C4-2B (cell line): ENCODE measurements at regions not wholly inside any gene's neighbourhood (a gene's known extent, or its start where the extent isn't known, plus 50 kb on each side); places are given as distances from the start of the nearest gene placed in this dataset.

Source experiments
- H3K27ac ChIP-seq: fragments of 450-650 bp; 2 replicates; pipeline ENCODE4 v1.5.1; 2017
- ZFX ChIP-seq: fragments of 450-650 bp; IDR thresholded peaks from 2 replicates; pipeline ENCODE4 v1.6.1; 2017
- TF ChIP-seq, protein P1 (sequence below): fragments of 450-650 bp; conservative IDR thresholded peaks from 2 replicates; pipeline ENCODE4 v1.5.1; 2017; ENCODE audit warnings: mild to moderate bottlenecking

GRCh38 chr9:87270848-87271234, 226.8 kb upstream of the DAPK1 start:
- TF ChIP-seq, protein P1, sequence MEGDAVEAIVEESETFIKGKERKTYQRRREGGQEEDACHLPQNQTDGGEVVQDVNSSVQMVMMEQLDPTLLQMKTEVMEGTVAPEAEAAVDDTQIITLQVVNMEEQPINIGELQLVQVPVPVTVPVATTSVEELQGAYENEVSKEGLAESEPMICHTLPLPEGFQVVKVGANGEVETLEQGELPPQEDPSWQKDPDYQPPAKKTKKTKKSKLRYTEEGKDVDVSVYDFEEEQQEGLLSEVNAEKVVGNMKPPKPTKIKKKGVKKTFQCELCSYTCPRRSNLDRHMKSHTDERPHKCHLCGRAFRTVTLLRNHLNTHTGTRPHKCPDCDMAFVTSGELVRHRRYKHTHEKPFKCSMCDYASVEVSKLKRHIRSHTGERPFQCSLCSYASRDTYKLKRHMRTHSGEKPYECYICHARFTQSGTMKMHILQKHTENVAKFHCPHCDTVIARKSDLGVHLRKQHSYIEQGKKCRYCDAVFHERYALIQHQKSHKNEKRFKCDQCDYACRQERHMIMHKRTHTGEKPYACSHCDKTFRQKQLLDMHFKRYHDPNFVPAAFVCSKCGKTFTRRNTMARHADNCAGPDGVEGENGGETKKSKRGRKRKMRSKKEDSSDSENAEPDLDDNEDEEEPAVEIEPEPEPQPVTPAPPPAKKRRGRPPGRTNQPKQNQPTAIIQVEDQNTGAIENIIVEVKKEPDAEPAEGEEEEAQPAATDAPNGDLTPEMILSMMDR, result no peak
- no peak for TF ChIP-seq ZFX
- H3K27ac ChIP-seq, result no peak overlapping the region

GRCh38 chr9:87271696-87272477, 225.8 kb upstream of the DAPK1 start:
- no peak for TF ChIP-seq ZFX
- TF ChIP-seq, protein P1, result no peak
- no peak overlapping the region for H3K27ac ChIP-seq

- no peak overlapping the region for H3K27ac ChIP-seq
- TF ChIP-seq, protein P1, result no peak
- TF ChIP-seq ZFX, result no peak
Measured at GRCh38 chr9:87275047-87275725, 222.5 kb upstream of the DAPK1 start.

DNA sequence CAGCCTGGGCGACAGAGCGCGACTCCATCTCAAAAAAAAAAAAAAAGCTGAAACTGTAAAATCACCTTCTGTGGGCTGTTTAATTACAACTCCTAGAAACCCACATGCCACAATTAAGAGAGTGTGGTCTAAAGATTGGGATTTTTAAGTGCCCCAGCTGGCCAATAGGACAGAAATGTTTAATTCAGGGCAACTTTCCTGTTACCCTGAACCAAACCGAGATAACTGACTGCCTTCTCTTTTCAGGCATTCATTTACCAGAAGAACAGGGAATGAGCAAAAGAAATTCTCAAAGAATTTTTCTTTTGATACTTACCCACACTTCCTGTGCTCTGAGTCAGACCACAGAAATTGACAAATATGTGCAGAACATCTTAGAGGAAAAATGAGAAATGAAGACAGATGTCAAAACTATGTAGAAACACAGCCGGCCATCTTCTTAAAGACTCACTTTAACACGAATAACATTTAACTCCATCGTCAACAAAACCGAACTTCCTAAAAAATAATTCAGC, 221.3 kb upstream of the DAPK1 start:
- H3K27ac ChIP-seq, result no peak overlapping the region
- TF ChIP-seq, protein P1, result no peak
- TF ChIP-seq ZFX, result no peak

- TF ChIP-seq, protein P1, result no peak
- no peak for TF ChIP-seq ZFX
- no peak overlapping the region for H3K27ac ChIP-seq
Measured at GRCh38 chr9:87276851-87277261, 220.8 kb upstream of the DAPK1 start.

DNA sequence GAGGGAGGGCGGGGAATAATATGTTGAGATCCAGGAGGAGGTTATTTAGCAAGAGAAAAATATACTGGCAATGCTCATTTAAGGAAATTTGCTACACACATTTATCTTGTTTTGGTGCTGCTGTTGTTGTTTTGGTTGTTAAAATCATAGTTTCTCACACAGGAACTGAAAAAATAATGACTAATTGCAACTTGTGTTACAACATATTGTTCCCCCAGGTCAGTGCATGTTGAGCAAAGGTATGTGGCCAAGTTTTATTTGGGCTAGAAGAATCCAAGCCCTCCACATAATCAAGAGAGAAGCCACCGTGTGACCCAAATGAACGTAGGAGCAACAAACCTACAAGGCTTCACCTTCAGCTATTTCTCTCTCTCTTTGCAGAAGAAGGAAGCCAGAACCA, 220.3 kb upstream of the DAPK1 start:
- H3K27ac ChIP-seq, result no peak overlapping the region
- TF ChIP-seq, protein P1, result no peak
- TF ChIP-seq ZFX, result no peak
